Brain microvascular endothelial cell (primary cell): ENCODE measurements at regions not wholly inside any gene's neighbourhood (a gene's known extent, or its start where the extent isn't known, plus 50 kb on each side); places are given as distances from the start of the nearest gene placed in this dataset.

Experiments
- DNase-seq: peaks from one replicate; pipeline ENCODE4 v3.0.0-alpha.2; 2020
- H3K27ac ChIP-seq: fragments of 250-450 bp; sonication (Bioruptor Pico); 2 replicates; pipeline ENCODE4 v1.5.1; 2020; ENCODE audit warnings: mild to moderate bottlenecking, moderate library complexity
- H3K27me3 ChIP-seq: fragments of 250-450 bp; sonication (Bioruptor Pico); replicated peaks from 2 replicates; pipeline ENCODE4 v1.5.1; 2020; ENCODE audit warnings: mild to moderate bottlenecking
- H3K36me3 ChIP-seq: fragments of 250-450 bp; sonication (Bioruptor Pico); replicated peaks from 2 replicates; pipeline ENCODE4 v1.5.1; 2020; ENCODE audit warnings: mild to moderate bottlenecking
- H3K4me3 ChIP-seq: 2 replicates; pipeline ENCODE4 v1.5.1; 2011; ENCODE audit warnings: low read depth, mild to moderate bottlenecking, control low read depth, low read length, moderate library complexity
- in situ Hi-C: cut with HindIII; loops from 2 replicates; pipeline ENCODE4 v1.10.0; 2017; ENCODE audit warnings: low sequenced_read_pairs, low pct_ligation_motif_present
- TF ChIP-seq, protein P1 (sequence below): IDR thresholded peaks from 2 replicates; pipeline ENCODE4 v1.5.1; 2011; ENCODE audit warnings: low read depth, mild to moderate bottlenecking, moderate library complexity, low read length, control low read depth, inconsistent platforms; ENCODE audit errors: missing control alignments

DNA sequence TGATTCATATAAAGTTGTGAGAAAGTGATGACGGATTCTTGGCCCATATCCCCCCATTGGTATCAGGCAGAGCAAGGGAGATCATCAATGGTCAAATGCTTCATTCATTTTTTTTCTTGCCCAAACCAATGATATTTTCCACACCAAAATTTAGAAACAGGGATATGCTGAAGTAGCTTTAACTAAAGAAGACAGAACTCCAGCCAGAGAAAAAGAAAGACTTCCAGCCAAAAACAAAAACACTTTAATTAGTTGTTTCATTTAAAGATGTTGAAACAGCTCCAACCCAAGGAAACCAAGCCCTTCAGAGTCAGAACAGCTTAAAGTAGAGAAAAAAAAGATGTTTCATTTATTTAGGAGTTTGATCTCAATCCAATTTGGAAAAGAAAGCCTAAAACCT lies 358.9 kb upstream of the NBEA start:
- in situ Hi-C loops, result no loop called here
- TF ChIP-seq, protein P1, sequence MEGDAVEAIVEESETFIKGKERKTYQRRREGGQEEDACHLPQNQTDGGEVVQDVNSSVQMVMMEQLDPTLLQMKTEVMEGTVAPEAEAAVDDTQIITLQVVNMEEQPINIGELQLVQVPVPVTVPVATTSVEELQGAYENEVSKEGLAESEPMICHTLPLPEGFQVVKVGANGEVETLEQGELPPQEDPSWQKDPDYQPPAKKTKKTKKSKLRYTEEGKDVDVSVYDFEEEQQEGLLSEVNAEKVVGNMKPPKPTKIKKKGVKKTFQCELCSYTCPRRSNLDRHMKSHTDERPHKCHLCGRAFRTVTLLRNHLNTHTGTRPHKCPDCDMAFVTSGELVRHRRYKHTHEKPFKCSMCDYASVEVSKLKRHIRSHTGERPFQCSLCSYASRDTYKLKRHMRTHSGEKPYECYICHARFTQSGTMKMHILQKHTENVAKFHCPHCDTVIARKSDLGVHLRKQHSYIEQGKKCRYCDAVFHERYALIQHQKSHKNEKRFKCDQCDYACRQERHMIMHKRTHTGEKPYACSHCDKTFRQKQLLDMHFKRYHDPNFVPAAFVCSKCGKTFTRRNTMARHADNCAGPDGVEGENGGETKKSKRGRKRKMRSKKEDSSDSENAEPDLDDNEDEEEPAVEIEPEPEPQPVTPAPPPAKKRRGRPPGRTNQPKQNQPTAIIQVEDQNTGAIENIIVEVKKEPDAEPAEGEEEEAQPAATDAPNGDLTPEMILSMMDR, result no peak
- Histone ChIP-seq H3K27ac (no peak overlapping the region), H3K4me3 (no peak overlapping the region), H3K27me3 (no peaks in the 10 kb centered on the region), H3K36me3 (no peaks in the 10 kb centered on the region)
- DNase-seq, result no peak

DNA sequence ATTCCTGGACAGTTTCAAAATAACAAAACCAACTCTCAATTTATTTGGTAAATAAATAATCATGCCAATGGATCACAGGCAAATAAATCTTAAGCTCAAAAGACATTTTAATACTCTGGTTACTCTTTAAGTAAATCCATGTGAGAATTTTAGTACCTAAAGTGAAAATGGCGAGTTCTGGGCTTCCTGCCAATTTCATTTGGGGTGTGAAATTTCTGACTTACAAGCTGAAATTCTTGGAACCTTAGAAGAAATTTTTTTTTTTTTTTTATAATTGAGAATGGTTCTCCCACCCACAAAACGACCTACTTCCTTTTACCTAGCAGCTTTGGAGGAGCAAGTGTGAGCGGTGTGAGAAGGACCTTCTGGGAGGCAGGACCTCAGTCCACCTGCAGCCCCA lies 354.5 kb upstream of the NBEA start:
- no peak overlapping the region for H3K27ac ChIP-seq
- TF ChIP-seq, protein P1, result no peak
- no peaks in the 10 kb centered on the region for H3K36me3 ChIP-seq
- in situ Hi-C loops, result no loop called here
- no peak for DNase-seq
- H3K4me3 ChIP-seq, result no peak overlapping the region
- H3K27me3 ChIP-seq, result no peaks in the 10 kb centered on the region

DNA sequence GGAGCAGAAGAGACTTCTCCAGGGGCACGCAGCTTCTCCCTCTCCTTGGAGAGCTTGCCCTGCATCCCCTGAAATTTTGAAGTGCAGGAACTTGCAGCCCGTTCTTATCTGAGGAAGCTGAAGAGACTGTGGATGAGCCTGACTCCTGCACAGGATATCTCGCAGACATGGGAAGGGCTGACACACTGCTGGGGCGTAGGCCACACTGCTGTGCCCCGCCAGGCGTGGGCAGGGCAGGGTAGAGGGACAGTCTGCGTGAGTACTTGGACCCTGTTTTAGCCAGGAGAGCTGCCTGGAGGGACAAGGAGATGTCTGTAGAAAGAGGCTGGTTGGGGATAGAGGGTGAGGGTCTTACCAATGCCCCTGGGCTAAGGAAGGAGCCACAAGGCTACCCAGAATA lies 353.7 kb upstream of the NBEA start:
- Histone ChIP-seq H3K27ac (no peak overlapping the region), H3K4me3 (no peak overlapping the region), H3K36me3 (no peaks in the 10 kb centered on the region), H3K27me3 (no peaks in the 10 kb centered on the region)
- TF ChIP-seq, protein P1, result no peak
- no peak for DNase-seq
- in situ Hi-C loops, result no loop called here

DNA sequence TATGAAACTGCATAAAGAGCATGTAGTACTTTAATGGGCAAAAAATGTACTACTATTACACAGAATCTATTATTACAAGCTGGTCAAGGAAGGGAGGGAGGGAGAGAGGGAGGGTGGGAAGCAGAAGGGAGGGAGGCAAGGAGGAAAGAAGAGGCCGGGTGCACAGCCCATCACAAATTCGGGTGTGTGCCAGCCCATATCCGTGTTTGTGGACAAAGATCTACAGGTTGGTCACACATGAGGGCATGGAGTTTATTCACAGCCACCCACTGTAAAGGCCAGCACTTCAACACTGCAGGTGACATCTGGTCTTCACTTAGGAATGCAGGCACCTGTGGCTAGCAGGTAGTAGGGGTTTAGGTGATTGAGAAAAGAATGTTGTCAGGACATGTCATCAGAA lies 352.5 kb upstream of the NBEA start:
- no peak overlapping the region for H3K27ac ChIP-seq
- no peaks in the 10 kb centered on the region for H3K27me3 ChIP-seq
- TF ChIP-seq, protein P1, result no peak
- H3K4me3 ChIP-seq, result no peak overlapping the region
- no peaks in the 10 kb centered on the region for H3K36me3 ChIP-seq
- DNase-seq, result no peak
- in situ Hi-C loops, result no loop called here

DNA sequence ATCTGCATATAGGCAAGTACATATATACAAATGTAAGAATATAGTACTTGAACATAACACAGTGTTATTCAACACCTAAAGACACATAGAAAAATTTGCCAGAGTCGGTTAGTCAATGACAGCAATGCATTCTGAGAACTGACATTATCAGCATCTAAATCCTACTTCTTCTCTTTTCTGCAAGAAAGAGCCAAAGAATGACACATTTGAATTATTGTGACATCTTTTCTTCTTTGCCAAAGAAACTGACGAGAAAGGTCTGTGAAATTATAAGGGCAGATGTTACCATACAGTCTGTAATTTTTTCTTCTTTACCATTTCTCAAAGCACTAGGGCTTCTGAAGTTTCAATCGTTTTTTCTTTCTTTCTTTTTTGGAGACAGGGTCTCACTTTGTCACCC lies 350.9 kb upstream of the NBEA start:
- no peaks in the 10 kb centered on the region for H3K36me3 ChIP-seq
- in situ Hi-C loops, result no loop called here
- H3K4me3 ChIP-seq, result no peak overlapping the region
- TF ChIP-seq, protein P1, result no peak
- H3K27ac ChIP-seq, result no peak overlapping the region
- no peak for DNase-seq
- H3K27me3 ChIP-seq, result no peaks in the 10 kb centered on the region

DNA sequence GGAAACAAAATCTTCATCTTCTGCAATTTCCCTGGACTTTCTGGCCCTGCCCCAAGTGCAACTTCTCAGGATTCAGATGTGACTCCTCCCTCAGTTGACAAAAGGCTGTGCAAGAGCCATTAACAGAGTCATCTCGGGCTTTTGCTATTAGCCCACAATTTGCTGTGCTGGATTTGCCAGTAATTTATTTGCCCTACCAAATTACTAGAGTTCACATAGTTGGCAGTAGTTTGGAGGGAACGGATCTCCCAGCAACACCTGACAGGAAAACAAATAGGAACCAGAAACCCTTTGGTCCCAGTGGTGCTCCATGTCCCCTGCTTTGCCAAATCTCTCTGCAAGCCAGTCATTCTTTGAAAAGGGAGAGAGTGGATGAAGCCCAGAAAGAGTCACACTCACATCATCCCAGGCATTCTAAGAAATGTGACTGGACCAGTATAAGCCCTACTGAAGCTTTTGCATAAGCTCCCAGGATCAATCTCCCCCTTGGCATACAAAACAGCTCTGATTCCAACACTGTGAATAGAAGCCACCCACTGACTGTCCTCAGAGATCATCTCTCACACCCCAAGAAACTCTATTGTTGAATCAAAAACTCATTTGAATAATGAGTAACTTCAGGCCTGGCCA lies 350.1 kb upstream of the NBEA start:
- no peaks in the 10 kb centered on the region for H3K36me3 ChIP-seq
- H3K27me3 ChIP-seq, result no peaks in the 10 kb centered on the region
- TF ChIP-seq, protein P1, result no peak
- no peak overlapping the region for H3K4me3 ChIP-seq
- H3K27ac ChIP-seq, result no peak overlapping the region
- in situ Hi-C loops, result no loop called here
- no peak for DNase-seq
